Esophagus squamous epithelium (tissue), 5 donors: ENCODE measurements at regions not wholly inside any gene's neighbourhood (a gene's known extent, or its start where the extent isn't known, plus 50 kb on each side); places are given as distances from the start of the nearest gene placed in this dataset.

ENCODE experiments used
- DNase-seq: peaks from one replicate; lab custom pipeline; 2025; lab: John Stamatoyannopoulos, UW
- H3K27ac ChIP-seq, 4 donors: fragments of 200-600 bp; sonication (generic); one replicate each; pipeline ENCODE4 v1.5.1; 2016 to 2019; ENCODE audit warnings: mild to moderate bottlenecking in 1 of 4
- H3K27me3 ChIP-seq, 4 donors: fragments of 200-600 bp; sonication (generic); 1 replicate in 3 of 4; 2 replicates in 1 of 4; pipeline versions ENCODE4 v1.5.1 to v1.6.0; 2017 to 2021; ENCODE audit warnings: antibody characterized with exemption in 1 of 4
- H3K36me3 ChIP-seq, 3 donors: fragments of 200-600 bp; sonication (generic); one replicate each; pipeline ENCODE4 v1.5.1; 2016 to 2019
- H3K4me1 ChIP-seq, 3 donors: fragments of 200-600 bp; sonication (generic); one replicate each; pipeline ENCODE4 v1.5.1; 2017 to 2019
- H3K4me3 ChIP-seq, 4 donors: fragments of 200-600 bp; sonication (generic); 1 replicate in 3 of 4; 2 replicates in 1 of 4; pipeline ENCODE4 v1.5.1; 2016 to 2019; ENCODE audit warnings: mild to moderate bottlenecking in 2 of 4, moderate library complexity in 1 of 4
- H3K9me3 ChIP-seq, 3 donors: fragments of 200-600 bp; sonication (generic); one replicate each; pipeline ENCODE4 v1.5.1; 2016 to 2019
- CTCF ChIP-seq, 6 experiments: fragments of 450-650 bp in 4 of 6; fragments of 200-600 bp in 2 of 6; sonication (generic) in 2 of 6; IDR thresholded peaks; one replicate each; pipeline ENCODE4 v1.5.1; 2016 to 2019; ENCODE audit warnings: antibody characterized with exemption in 6 of 6, mild to moderate bottlenecking in 4 of 6, moderate library complexity in 4 of 6
- POLR2A ChIP-seq, 4 donors: fragments of 450-650 bp; IDR thresholded peaks; one replicate each; pipeline ENCODE4 v1.6.1; 2017; ENCODE audit warnings: antibody characterized with exemption in 4 of 4, mild to moderate bottlenecking in 4 of 4, moderate library complexity in 3 of 4
- WGBS, 2 donors: methylation state at CpG; one replicate each; pipeline ENCODE4 v1.1.5; 2018; 5-methylcytosine and 5-hydroxymethylcytosine counted together
- intact Hi-C: fragments of 100-400 bp; cut with DNase I; formaldehyde crosslinking; loops from one replicate; pipeline ENCODE4 v1.15.0; 2022
- donor health status: DM: yes; HTN: yes; CAD: no.

- Histone ChIP-seq H3K9me3 (no peaks in the 10 kb centered on the region), H3K27ac (no peak overlapping the region), H3K4me1 (no peaks in the 10 kb centered on the region), H3K27me3 (no peaks in the 10 kb centered on the region), H3K36me3 (no peaks in the 10 kb centered on the region), H3K4me3 (no peak overlapping the region)
- TF ChIP-seq POLR2A (IDR thresholded peaks at IDR 0.05) = no peak
- no peak for TF ChIP-seq CTCF (IDR thresholded peaks at IDR 0.05)
- 78 to 90% methylated on average over 4 of the region's 4 CpGs for WGBS, 2 donors
- no peak for DNase-seq
- intact Hi-C loops = no loop called here
Measured at GRCh38 chr3:144272680-144273079, 301.1 kb downstream of the DIPK2A start.

- H3K27ac ChIP-seq = no peak overlapping the region
- no peak for DNase-seq
- no peaks in the 10 kb centered on the region for H3K36me3 ChIP-seq
- H3K4me1 ChIP-seq = no peaks in the 10 kb centered on the region
- TF ChIP-seq POLR2A (IDR thresholded peaks at IDR 0.05) (no peak), CTCF (IDR thresholded peaks at IDR 0.05) (no peak)
- WGBS, 2 donors = 70 to 74% methylated on average over 2 of the region's 2 CpGs
- no peak overlapping the region for H3K4me3 ChIP-seq
- H3K9me3 ChIP-seq = no peaks in the 10 kb centered on the region
- intact Hi-C loops = no loop called here
- no peaks in the 10 kb centered on the region for H3K27me3 ChIP-seq
Measured at GRCh38 chr3:144273601-144274000, 302.0 kb downstream of the DIPK2A start.

GRCh38 chr3:144275005-144275404 lies 303.4 kb downstream of the DIPK2A start:
- TF ChIP-seq CTCF (IDR thresholded peaks at IDR 0.05) (no peak), POLR2A (IDR thresholded peaks at IDR 0.05) (no peak)
- no peak overlapping the region for H3K27ac ChIP-seq
- H3K4me3 ChIP-seq = no peak overlapping the region

GRCh38 chr3:144282313-144282712 lies 310.7 kb downstream of the DIPK2A start:
- no peaks in the 10 kb centered on the region for H3K4me1 ChIP-seq
- 87 to 91% methylated on average over 2 of the region's 2 CpGs for WGBS, 2 donors
- no peaks in the 10 kb centered on the region for H3K9me3 ChIP-seq
- H3K27me3 ChIP-seq = no peaks in the 10 kb centered on the region
- no peak overlapping the region for H3K4me3 ChIP-seq
- DNase-seq = no peak
- no peak overlapping the region for H3K27ac ChIP-seq
- TF ChIP-seq POLR2A (IDR thresholded peaks at IDR 0.05) (no peak), CTCF (IDR thresholded peaks at IDR 0.05) (no peak)
- intact Hi-C loops = no loop called here
- no peaks in the 10 kb centered on the region for H3K36me3 ChIP-seq

More at GRCh38 chr3:144275005-144275404, 303.4 kb downstream of the DIPK2A start:
- intact Hi-C loops = no loop called here
- Histone ChIP-seq H3K9me3 (no peaks in the 10 kb centered on the region), H3K4me1 (no peaks in the 10 kb centered on the region), H3K36me3 (no peaks in the 10 kb centered on the region), H3K27me3 (no peaks in the 10 kb centered on the region)
- DNase-seq = no peak

GRCh38 chr3:144286235-144286910 lies 314.8 kb downstream of the DIPK2A start:
- no peak for DNase-seq
- no peaks in the 10 kb centered on the region for H3K36me3 ChIP-seq
- H3K4me3 ChIP-seq = no peak overlapping the region
- no peak overlapping the region for H3K27ac ChIP-seq
- no peaks in the 10 kb centered on the region for H3K9me3 ChIP-seq
- TF ChIP-seq POLR2A (IDR thresholded peaks at IDR 0.05) (no peak), CTCF (IDR thresholded peaks at IDR 0.05) (no peak)
- H3K27me3 ChIP-seq = no peaks in the 10 kb centered on the region
- H3K4me1 ChIP-seq = no peaks in the 10 kb centered on the region
- 84 to 85% methylated on average over 6 of the region's 6 CpGs for WGBS, 2 donors
- intact Hi-C loops = no loop called here
